ENCODE measurements at regions not wholly inside any gene's neighbourhood (a gene's known extent, or its start where the extent isn't known, plus 50 kb on each side); places are given as distances from the start of the nearest gene placed in this dataset.
A peak's percentile ranks its signal among the peaks of the same experiment; 100 is the strongest.

DNA sequence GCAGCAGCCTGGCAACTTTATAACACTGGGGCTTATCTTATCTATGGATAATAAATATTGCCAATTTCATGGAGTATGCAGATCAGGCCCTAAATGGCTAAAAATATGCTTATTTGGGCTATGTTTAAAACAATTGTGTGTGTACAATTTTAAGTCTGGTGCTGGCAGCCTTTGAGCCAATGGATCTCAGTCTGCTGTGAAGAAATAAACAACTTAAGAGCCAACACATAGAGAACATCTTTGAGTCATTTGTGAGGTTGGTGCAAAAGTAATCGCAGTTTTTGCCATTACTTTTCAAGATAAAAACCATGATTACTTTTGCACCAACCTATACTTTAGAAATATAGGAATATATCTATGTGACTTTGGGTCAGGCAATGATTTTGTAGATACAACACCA, 129.1 kb upstream of the CARMIL1 start:
- H2BK120ac ChIP-seq (ENCODE audit: low read depth, low read length), result no peak overlapping the region
- H3K14ac ChIP-seq (ENCODE audit: low read length), result no peak overlapping the region
- no peak overlapping the region for H2BK12ac ChIP-seq (ENCODE audit: low read length)
- H2AK5ac ChIP-seq (ENCODE audit: low read depth, low read length), result no peak overlapping the region
- H3K9ac ChIP-seq (ENCODE audit: low read depth, low read length, poor library complexity), result no peak overlapping the region
- H3K9me3 ChIP-seq (replicated peaks in 1 of 2; ENCODE audit: control insufficient read depth in 2 of 2, insufficient read depth in 1 of 2, low read depth in 1 of 2, low read length in 2 of 2), result peaks cover 0 to 6% of the 10 kb centered on the region in 2 donors
- H4K8ac ChIP-seq (ENCODE audit: low read depth, low read length), result no peak overlapping the region
- no peak for DNase-seq (ENCODE audit: low spot score)
- H3K23ac ChIP-seq (ENCODE audit: low read depth, low read length, poor library complexity), result no peak overlapping the region
- H4K91ac ChIP-seq (ENCODE audit: low read depth, low read length, poor library complexity), result no peak overlapping the region
- no peak overlapping the region for H3K27ac ChIP-seq (replicated peaks; ENCODE audit: low read length)
- H3K18ac ChIP-seq (ENCODE audit: low read length), result no peak overlapping the region
- no peak overlapping the region for H3K4me2 ChIP-seq (ENCODE audit: insufficient read depth, low read length, poor library complexity, severe bottlenecking)
- no peak overlapping the region for H2BK15ac ChIP-seq (ENCODE audit: low read length)
- H3K36me3 ChIP-seq (replicated peaks in 1 of 2; ENCODE audit: control insufficient read depth in 2 of 2, insufficient read depth in 2 of 2, low read length in 2 of 2), result no peaks in the 10 kb centered on the region
- peaks cover 2% of the 10 kb centered on the region for H3K79me1 ChIP-seq (ENCODE audit: low read depth, low read length)
- no peaks in the 10 kb centered on the region for H3K27me3 ChIP-seq (ENCODE audit: control insufficient read depth in 3 of 3, insufficient read depth in 3 of 3, low read depth in 1 of 3, low read length in 3 of 3)
- no peak overlapping the region for H3K4me3 ChIP-seq (ENCODE audit: low read length in 2 of 2)
- no peaks in the 10 kb centered on the region for H3K4me1 ChIP-seq (ENCODE audit: control insufficient read depth in 2 of 2, insufficient read depth in 1 of 2, low read depth in 1 of 2, low read length in 2 of 2)
- no peak overlapping the region for H3K4ac ChIP-seq (ENCODE audit: low read length)
- WGBS, 2 donors (ENCODE audit: extremely low coverage in 2 of 2, insufficient read length in 2 of 2, insufficient replicate concordance in 1 of 2), result no CpG with 5 or more reads among the region's 1 CpG
- no peak overlapping the region for H2BK5ac ChIP-seq (ENCODE audit: low read length)
- H2AFZ ChIP-seq (ENCODE audit: low read length), result no peak overlapping the region

DNA sequence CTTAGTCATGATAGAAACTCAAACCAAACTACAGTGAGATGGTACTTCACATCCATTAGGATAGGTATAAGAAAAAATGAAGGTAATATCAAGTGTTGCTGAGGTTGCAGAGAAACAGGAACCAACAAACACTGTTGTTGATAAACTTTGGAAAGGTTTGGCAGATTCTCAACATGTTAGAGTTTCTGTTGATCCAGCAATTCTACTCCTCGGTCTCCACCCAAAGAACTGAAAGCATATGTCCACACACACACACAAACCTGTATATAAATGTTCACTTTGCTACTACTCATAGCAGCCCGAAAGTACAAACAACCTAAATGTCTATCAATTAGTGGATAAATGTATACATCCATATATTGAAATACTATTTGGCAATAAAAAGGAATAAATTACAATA, 128.3 kb upstream of the CARMIL1 start:
- Histone ChIP-seq H3K9ac (ENCODE audit: low read depth, low read length, poor library complexity) (no peak overlapping the region), H4K91ac (ENCODE audit: low read depth, low read length, poor library complexity) (no peak overlapping the region), H2BK12ac (ENCODE audit: low read length) (no peak overlapping the region)

DNA sequence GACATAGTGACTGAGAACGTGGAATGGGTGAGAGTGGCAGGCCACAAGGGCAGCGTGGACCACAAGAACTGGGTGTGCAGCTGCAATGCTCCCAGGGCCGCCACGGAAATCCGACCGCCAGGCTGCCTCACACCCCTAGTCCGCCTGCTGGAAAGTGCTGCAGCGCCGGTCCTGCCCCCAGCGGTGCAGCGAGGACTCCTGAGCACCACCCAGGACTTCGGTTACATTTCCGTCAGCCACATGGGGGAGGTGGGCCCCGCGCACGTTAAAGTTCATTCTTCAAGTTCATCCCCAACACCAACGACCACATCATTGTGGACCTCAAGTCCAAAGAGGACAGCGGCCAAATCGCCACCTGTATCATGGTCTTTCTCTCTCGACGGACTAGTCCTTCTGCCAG, 126.1 kb upstream of the CARMIL1 start:
- Histone ChIP-seq H4K8ac (ENCODE audit: low read depth, low read length) (no peak overlapping the region), H2BK120ac (ENCODE audit: low read depth, low read length) (no peak overlapping the region), H3K9me3 (replicated peaks in 1 of 2; ENCODE audit: control insufficient read depth in 2 of 2, insufficient read depth in 1 of 2, low read depth in 1 of 2, low read length in 2 of 2) (peaks cover 0 to 6% of the 10 kb centered on the region in 2 donors), H3K4me1 (ENCODE audit: control insufficient read depth in 2 of 2, insufficient read depth in 1 of 2, low read depth in 1 of 2, low read length in 2 of 2) (peaks cover 0 to 2% of the 10 kb centered on the region in 2 donors), H3K14ac (ENCODE audit: low read length) (peak overlapping the region; percentile 1), H3K27me3 (ENCODE audit: control insufficient read depth in 3 of 3, insufficient read depth in 3 of 3, low read depth in 1 of 3, low read length in 3 of 3) (no peaks in the 10 kb centered on the region), H3K9ac (ENCODE audit: low read depth, low read length, poor library complexity) (no peak overlapping the region), H2AFZ (ENCODE audit: low read length) (no peak overlapping the region), H2BK15ac (ENCODE audit: low read length) (peak overlapping the region; percentile 90), H2AK5ac (ENCODE audit: low read depth, low read length) (peak overlapping the region; percentile 59), H3K18ac (ENCODE audit: low read length) (peak overlapping the region; percentile 25), H3K4ac (ENCODE audit: low read length) (no peak overlapping the region), H2BK12ac (ENCODE audit: low read length) (no peak overlapping the region), H3K27ac (replicated peaks; ENCODE audit: low read length) (no peak overlapping the region), H3K79me1 (ENCODE audit: low read depth, low read length) (peaks cover 2% of the 10 kb centered on the region), H3K36me3 (replicated peaks in 1 of 2; ENCODE audit: control insufficient read depth in 2 of 2, insufficient read depth in 2 of 2, low read length in 2 of 2) (no peaks in the 10 kb centered on the region), H3K4me3 (ENCODE audit: low read length in 2 of 2) (no peak overlapping the region), H3K23ac (ENCODE audit: low read depth, low read length, poor library complexity) (peak overlapping the region; percentile 68), H4K91ac (ENCODE audit: low read depth, low read length, poor library complexity) (no peak overlapping the region), H2BK5ac (ENCODE audit: low read length) (no peak overlapping the region), H3K4me2 (ENCODE audit: insufficient read depth, low read length, poor library complexity, severe bottlenecking) (no peak overlapping the region)
- WGBS, 2 donors (ENCODE audit: extremely low coverage in 2 of 2, insufficient read length in 2 of 2, insufficient replicate concordance in 1 of 2), result no CpG with 5 or more reads among the region's 21 CpGs
- DNase-seq (ENCODE audit: low spot score), result no peak

More for the DNA sequence above, 128.3 kb upstream of the CARMIL1 start:
- Histone ChIP-seq H3K4me2 (ENCODE audit: insufficient read depth, low read length, poor library complexity, severe bottlenecking) (no peak overlapping the region), H3K23ac (ENCODE audit: low read depth, low read length, poor library complexity) (no peak overlapping the region), H3K27ac (replicated peaks; ENCODE audit: low read length) (no peak overlapping the region), H3K4ac (ENCODE audit: low read length) (no peak overlapping the region), H3K4me1 (ENCODE audit: control insufficient read depth in 2 of 2, insufficient read depth in 1 of 2, low read depth in 1 of 2, low read length in 2 of 2) (peaks cover 0 to 2% of the 10 kb centered on the region in 2 donors), H3K27me3 (ENCODE audit: control insufficient read depth in 3 of 3, insufficient read depth in 3 of 3, low read depth in 1 of 3, low read length in 3 of 3) (no peaks in the 10 kb centered on the region), H3K36me3 (replicated peaks in 1 of 2; ENCODE audit: control insufficient read depth in 2 of 2, insufficient read depth in 2 of 2, low read length in 2 of 2) (no peaks in the 10 kb centered on the region), H2BK15ac (ENCODE audit: low read length) (no peak overlapping the region), H3K4me3 (ENCODE audit: low read length in 2 of 2) (no peak overlapping the region), H2AFZ (ENCODE audit: low read length) (no peak overlapping the region), H2BK120ac (ENCODE audit: low read depth, low read length) (no peak overlapping the region), H3K14ac (ENCODE audit: low read length) (no peak overlapping the region), H3K9me3 (replicated peaks in 1 of 2; ENCODE audit: control insufficient read depth in 2 of 2, insufficient read depth in 1 of 2, low read depth in 1 of 2, low read length in 2 of 2) (peaks cover 0 to 6% of the 10 kb centered on the region in 2 donors), H2AK5ac (ENCODE audit: low read depth, low read length) (no peak overlapping the region), H3K79me1 (ENCODE audit: low read depth, low read length) (peaks cover 2% of the 10 kb centered on the region), H4K8ac (ENCODE audit: low read depth, low read length) (no peak overlapping the region), H2BK5ac (ENCODE audit: low read length) (no peak overlapping the region), H3K18ac (ENCODE audit: low read length) (no peak overlapping the region)
- no peak for DNase-seq (ENCODE audit: low spot score)
- no CpG with 5 or more reads among the region's 2 CpGs for WGBS, 2 donors (ENCODE audit: extremely low coverage in 2 of 2, insufficient read length in 2 of 2, insufficient replicate concordance in 1 of 2)

DNA sequence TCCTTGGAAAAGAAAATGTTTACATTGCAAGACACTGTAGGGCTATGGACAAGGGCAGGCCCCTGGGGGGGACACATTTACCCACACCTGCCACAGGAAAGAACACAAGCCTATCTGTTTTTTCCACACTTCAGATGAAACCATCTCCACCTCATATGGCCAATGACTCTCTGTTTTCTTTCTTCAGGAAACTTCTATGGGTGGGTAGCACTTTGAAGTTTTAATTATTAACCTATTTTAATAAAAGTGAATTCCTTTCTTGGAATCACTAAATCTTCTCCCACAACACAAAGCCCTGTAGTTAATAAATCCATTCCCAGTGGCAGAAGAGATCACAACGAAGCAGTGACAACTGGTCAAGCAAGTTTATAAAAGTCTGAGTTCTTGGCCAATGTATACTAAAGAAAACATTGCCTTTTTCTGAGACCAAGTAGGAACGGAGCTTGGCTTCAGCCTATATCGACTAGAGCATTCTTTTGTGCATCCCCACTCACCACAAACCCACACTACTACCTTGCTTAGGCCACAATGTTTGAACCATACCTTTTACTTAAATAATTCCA, 125.1 kb upstream of the CARMIL1 start:
- H3K36me3 ChIP-seq (replicated peaks in 1 of 2; ENCODE audit: control insufficient read depth in 2 of 2, insufficient read depth in 2 of 2, low read length in 2 of 2), result no peaks in the 10 kb centered on the region
- H2AFZ ChIP-seq (ENCODE audit: low read length), result no peak overlapping the region
- no peak overlapping the region for H3K4ac ChIP-seq (ENCODE audit: low read length)
- H3K4me3 ChIP-seq (ENCODE audit: low read length in 2 of 2), result no peak overlapping the region
- no peak overlapping the region for H3K4me2 ChIP-seq (ENCODE audit: insufficient read depth, low read length, poor library complexity, severe bottlenecking)
- H3K23ac ChIP-seq (ENCODE audit: low read depth, low read length, poor library complexity), result no peak overlapping the region
- no peak overlapping the region for H2AK5ac ChIP-seq (ENCODE audit: low read depth, low read length)
- H4K8ac ChIP-seq (ENCODE audit: low read depth, low read length), result no peak overlapping the region
- no peak overlapping the region for H2BK5ac ChIP-seq (ENCODE audit: low read length)
- H3K9me3 ChIP-seq (replicated peaks in 1 of 2; ENCODE audit: control insufficient read depth in 2 of 2, insufficient read depth in 1 of 2, low read depth in 1 of 2, low read length in 2 of 2), result peaks cover 0 to 6% of the 10 kb centered on the region in 2 donors
- DNase-seq (ENCODE audit: low spot score), result no peak
- H3K27me3 ChIP-seq (ENCODE audit: control insufficient read depth in 3 of 3, insufficient read depth in 3 of 3, low read depth in 1 of 3, low read length in 3 of 3), result no peaks in the 10 kb centered on the region
- H3K4me1 ChIP-seq (ENCODE audit: control insufficient read depth in 2 of 2, insufficient read depth in 1 of 2, low read depth in 1 of 2, low read length in 2 of 2), result peaks cover 0 to 2% of the 10 kb centered on the region in 2 donors
- H2BK120ac ChIP-seq (ENCODE audit: low read depth, low read length), result no peak overlapping the region
- H3K18ac ChIP-seq (ENCODE audit: low read length), result no peak overlapping the region
- H3K14ac ChIP-seq (ENCODE audit: low read length), result no peak overlapping the region
- H3K27ac ChIP-seq (replicated peaks; ENCODE audit: low read length), result no peak overlapping the region
- H4K91ac ChIP-seq (ENCODE audit: low read depth, low read length, poor library complexity), result no peak overlapping the region
- H3K79me1 ChIP-seq (ENCODE audit: low read depth, low read length), result peaks cover 2% of the 10 kb centered on the region
- H2BK15ac ChIP-seq (ENCODE audit: low read length), result no peak overlapping the region
- H3K9ac ChIP-seq (ENCODE audit: low read depth, low read length, poor library complexity), result no peak overlapping the region
- no CpG with 5 or more reads among the region's 3 CpGs for WGBS, 2 donors (ENCODE audit: extremely low coverage in 2 of 2, insufficient read length in 2 of 2, insufficient replicate concordance in 1 of 2)
- no peak overlapping the region for H2BK12ac ChIP-seq (ENCODE audit: low read length)
